HG03108 (cell line): ENCODE measurements at regions not wholly inside any gene's neighbourhood (a gene's known extent, or its start where the extent isn't known, plus 50 kb on each side); places are given as distances from the start of the nearest gene placed in this dataset.
"Not testable (repeated sequence)": the region's sequence is repeated elsewhere in the genome, so short reads cannot be mapped to it uniquely, and the experiment has no call there.

Source experiments
- ATAC-seq: cut with Tn5 transposase; IDR thresholded peaks from one replicate; pipeline ENCODE4 v1.9.1; 2021; ENCODE audit warnings: moderate library complexity; ENCODE audit not compliant: unreplicated experiment

DNA sequence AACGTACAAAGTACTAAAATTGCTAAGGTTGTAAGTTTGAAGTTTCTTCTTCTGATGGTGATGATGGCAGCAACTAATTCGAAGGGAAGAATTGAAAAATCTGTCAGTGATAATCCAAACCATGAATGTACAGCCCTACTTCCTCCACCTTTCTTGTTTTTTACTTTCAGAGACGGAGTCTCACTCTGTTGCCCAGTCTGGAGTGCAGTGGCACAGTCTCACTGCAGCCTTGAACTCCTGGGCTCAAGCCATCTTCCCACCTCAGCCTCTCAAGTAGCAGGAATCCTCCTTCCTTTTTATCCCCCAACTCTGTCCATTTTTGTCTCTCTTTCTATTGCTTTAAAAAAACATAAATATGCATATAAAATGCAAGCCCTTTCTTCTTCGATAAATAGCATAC is 112.3 kb upstream of the SOX21 start:
- no peak for ATAC-seq

DNA sequence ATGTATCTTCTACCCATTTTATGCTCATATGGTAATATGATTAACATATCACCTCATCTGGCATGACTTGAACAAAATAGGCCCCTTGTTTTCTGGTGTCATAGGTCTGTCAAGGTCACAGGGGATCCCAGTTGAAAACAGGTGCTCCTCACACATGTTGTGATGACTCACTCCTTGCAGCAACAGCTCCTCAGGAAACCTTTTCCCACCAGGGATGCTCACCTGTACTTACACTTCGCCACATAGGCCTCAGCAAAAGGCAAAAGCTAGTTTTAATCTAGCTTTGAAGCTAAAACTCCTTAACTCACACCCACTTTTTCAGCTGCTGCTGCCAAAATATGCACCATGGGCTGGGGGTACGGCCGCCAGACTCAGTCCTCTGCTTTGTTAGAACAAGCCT is 110.0 kb upstream of the SOX21 start:
- no peak for ATAC-seq

DNA sequence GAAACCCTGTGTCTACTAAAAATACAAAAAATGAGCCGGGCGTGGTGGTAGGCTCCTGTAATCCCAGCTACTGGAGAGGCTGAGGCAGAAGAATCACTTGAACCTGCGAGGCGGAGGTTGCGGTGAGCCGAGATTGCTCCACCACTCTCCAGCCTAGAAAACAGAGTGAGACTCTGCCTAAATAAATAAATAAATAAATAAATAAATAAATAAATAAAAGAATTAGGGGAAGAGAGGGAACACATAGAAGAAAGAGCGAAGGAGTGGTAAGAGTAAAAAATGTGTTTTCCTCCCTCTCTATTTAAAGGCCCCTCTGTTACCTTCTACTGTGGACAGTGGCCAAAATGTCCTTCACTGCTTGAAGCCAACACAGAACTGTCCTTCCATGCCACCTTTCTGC is 103.9 kb upstream of the SOX21 start:
- ATAC-seq: no peak

DNA sequence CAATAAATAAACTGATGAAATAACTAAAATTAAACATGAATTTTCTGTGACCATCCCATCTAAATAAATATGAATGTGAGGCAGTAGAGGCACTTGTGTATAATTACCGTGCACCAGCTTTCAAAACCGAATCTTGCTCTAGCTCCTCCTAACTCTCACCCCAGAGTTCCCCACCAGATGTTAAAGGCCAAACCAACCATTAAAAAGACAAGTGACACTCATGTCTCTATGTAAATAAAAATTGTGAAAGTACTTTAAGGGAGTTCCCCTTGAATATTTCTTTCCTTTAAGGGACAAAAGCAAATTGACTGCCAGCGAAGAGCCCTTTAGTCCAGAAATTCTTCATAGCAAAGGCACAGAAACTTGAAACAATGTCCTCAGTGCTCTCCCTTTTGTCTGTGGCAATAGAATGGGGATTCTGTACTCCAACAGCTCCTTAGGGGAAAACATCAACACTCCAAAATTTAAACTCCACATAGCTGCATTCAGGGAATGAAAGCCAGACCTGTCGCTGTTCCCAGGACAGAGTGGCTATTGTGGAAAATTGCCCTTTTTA is 101.7 kb upstream of the SOX21 start:
- peak; percentile 78 for ATAC-seq

DNA sequence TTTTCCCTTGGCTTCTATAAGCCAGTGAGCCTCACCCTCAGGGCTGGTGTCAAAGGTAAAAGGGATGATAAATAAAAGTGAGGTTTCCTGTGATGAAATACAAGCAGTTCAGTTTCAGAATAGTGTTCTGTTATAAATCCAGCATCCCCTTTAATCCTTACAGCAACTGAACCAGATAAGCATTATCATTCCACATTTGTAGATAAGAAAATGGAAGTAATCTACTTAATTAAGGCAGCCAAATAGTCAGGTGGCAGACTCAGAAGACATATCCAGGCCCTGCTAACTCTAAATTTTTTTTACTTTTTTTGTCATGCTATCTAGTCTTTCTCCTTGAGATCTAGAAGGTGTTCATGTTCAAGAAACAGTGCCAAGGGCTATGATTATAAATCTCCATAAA is 99.4 kb upstream of the SOX21 start:
- ATAC-seq: no peak

DNA sequence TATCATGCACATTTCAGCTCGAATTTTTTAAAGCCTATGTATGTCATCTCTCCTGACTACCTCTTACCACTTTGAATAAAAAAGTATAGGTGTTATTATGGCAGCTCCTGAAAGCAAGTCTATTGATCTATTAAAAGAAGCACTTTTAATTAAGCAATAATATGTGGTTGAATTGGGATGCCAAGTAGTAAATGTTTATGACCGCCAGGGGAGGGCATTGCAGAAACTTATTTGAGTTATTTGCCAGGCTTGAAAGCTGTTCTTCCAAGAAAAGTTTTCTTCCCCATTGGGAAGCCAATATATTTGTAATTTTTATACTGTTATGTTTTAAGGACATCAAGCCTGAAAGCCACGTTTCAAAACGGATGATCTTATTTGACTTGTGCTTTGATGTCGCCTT is 88.1 kb upstream of the SOX21 start:
- ATAC-seq: no peak

DNA sequence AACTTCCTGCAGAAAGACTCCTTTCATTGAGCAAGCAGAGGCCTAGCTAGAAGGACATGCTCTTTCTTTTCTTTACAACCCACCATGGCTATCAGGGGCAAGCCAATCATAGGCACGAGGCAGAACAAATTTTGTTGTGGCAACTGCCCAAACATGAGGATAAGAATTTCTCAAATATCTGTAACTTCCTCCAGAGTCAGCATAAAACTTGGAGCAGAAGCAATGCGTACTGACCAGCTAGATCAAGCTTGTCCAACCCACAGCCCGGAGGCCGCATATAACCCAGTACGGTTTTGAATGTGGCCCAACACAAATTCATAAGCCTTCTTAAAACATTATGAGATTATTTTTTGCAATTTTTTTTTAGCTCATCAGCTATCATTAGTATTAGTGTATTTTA is 87.0 kb upstream of the SOX21 start:
- ATAC-seq: no peak

DNA sequence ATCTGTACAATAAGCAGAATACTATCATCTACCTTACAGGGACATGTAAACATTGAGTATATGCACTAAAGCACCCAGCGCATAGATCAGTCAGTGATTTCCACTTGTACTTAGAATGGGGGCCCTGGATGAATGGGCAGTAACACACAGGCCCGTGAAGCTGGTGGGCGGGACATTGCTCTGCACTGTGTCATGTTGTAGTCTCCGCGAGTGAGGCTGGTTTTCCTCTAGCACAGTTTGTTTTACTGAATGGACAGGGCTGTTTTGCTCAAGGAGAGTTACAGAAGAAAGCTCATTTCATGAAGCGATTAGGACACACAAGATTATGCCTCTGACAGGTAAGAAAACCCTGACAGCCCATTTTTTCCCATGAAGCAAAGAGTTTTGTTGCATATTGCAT is 86.4 kb upstream of the SOX21 start:
- ATAC-seq: no peak

DNA sequence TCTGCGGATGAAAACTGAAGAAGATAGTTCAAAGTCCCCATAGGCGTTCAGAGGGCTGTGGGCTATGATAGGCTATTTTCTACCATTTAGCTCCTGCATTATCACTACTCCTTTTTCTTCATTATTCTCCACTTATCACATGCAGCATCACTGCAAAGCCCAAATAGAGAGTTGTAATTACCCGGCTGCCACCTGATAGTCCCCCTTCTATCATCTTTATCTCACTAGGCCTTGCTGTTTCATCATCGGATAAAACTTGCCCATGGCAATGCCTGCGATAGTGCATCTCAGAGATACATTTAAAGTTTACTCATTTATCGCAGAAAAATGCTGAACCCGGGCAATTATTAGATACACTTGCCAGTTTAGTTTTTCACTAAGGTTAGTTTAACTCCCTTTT is 82.9 kb upstream of the SOX21 start:
- no peak for ATAC-seq

DNA sequence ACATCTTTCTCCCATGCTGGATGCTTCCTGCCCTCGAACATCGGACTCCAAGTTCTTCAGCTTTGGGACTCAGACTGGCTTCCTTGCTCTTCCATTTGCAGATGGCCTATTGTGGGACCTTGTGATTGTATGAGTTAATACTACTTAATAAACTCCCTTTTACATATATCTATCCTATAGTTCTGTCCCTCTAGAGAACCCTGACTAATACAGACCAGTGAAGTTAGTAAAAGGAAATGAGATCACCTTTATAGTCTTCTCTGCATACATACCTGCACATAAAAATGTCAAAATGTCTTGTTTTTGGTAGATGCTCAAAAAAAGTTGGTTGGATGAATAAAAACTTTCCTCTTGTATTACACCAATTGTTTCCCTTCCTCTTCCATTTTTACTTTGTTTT is 73.9 kb upstream of the SOX21 start:
- ATAC-seq: not testable (repeated sequence)

DNA sequence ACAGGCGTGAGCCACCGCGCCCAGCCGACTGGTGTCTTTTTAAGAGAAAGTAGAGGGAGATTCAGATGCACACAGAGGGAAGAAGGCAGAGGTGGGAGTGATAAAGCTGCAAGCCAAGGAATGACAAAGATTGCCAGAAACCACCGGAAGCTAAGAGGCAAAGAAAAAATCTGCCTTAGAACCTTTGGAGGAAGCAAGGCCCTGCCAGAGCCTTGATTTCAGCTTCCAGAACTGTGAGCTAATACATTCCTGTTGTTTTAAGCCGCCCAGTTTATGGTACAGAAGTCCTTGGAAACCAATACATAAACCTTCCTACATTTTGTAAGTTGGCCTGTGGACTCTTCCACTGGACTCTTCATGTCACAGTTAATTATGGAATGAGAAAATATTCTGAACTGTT is 71.7 kb upstream of the SOX21 start:
- no peak for ATAC-seq

DNA sequence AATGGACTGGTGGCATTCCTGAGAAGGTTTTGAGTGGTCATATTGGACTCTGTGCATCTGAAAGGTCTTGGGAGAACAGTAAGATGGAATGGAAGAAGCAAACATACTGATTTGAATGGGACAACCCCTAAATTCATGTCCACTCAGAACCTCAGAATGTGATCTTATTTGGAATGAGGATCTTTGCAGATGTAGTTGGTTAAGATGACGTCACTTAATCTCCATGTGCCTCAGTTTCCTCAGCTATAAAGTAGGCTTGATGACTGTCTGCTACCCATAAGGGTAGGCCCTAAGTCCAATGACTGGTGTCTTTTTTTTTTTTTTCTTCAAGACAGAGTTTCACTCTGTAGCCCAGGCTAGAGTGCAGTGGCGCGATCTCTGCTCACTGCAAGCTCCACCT is 71.1 kb upstream of the SOX21 start:
- ATAC-seq: no peak

DNA sequence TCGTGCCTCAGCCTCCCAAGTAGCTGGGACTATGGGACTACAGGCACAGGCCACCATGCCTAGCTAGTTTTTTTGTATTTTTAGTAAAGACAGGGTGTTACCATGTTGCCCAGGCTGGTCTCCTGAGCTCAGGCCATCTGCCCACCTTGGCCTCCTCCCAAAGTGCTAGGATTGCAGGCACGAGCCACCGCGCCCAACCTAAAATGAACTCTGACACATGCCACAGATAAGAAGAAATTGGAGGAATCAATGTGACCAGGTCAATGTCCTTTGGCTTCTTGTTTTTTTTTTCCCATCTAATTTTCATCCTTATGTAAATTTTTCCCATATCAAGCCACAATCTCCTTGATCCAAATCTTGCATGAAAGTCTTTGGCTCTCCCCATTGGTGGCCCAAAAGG is 68.1 kb upstream of the SOX21 start:
- no peak for ATAC-seq

DNA sequence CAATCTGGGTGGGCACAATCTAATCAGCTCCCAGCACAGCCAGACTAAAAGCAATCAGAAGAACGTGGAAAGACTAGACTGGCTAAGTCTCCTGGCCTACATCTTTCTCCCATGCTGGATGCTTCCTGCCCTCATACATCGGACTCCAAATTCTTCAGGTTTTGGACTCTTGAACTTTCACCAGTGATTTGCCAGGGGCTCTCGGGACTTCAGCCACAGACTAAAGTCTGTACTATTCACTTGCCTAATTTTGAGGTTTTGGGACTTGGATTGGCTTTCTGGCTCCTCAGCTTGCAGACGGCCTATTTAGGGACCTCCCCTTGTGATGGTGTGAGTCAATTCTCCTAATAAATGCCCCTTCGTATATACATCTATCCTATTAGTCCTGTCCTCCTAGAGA is 66.6 kb upstream of the SOX21 start:
- no peak for ATAC-seq

DNA sequence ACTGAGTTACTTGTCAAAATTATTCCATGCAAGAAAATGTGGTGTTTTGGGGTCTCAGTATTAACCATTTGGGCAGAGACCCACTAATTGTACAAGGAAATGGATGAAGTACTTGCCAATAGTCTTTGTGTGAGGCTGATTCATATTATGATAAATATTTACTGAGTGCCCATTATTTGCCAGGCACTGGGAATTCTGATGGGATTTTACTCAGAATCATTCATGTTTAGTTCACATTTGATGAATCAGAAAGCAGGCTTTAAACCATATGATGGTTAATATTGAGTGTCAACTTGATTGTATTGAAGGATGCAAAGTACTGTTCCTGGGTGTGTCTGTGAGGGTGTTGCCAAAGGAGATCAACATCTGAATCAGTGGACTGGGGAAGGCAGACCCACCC is 66.2 kb upstream of the SOX21 start:
- ATAC-seq: no peak

DNA sequence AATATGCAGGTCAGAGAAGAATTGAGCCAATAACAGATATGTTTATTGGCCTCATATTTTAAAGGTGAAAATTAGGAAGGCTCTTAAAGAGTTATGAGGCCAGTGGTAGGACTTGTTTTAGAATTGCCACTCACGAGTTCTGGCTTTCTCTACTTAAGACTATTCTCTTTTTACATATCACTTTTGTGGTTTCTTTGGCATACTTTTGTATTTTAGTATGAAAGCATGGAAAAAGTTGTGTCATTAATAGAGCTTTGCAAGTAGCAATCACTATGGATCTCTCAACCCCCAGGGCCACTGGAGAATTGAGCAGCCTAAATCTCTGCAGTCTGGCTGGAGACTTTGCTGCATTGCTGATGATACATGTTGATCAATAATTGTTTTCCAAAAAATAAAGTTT is 64.6 kb upstream of the SOX21 start:
- ATAC-seq: no peak

DNA sequence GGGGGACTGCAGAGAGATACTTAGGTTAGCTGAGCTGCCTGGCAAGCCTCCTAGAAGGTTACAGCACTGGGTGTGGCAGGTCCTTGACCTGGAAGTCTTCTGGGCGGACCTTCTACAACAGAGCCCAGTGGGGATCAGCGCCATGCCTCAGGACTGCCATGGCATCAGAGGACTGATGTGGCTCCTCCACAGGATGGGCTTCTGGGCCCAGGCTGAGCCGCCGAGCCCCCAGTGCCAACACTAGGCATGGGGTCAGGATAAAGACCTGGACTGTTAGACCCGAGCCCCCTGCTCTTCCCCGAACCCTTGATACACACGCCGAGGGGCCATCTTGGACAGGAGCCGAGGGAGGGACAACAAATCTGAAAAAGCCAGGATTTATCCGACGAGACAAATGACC is 64.0 kb upstream of the SOX21 start:
- ATAC-seq: no peak

DNA sequence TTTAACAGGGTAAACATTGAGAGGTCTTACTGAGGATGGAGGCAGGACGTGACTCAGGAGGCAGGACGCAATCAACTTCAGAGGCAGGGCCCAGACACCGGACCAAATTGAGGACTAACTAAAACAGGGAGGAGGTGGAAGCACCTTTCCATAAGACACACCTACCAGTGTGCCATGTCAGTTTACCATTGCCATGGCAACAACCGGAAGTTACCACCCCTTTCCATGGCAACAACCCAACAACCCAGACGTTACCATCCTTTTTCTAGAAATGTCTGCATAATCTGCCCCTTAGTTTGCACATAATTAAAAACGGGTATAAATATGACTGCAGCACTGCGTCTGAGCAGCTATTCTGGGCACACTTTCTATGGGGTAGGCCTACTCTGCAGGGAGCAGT is 53.5 kb upstream of the SOX21 start:
- no peak for ATAC-seq

DNA sequence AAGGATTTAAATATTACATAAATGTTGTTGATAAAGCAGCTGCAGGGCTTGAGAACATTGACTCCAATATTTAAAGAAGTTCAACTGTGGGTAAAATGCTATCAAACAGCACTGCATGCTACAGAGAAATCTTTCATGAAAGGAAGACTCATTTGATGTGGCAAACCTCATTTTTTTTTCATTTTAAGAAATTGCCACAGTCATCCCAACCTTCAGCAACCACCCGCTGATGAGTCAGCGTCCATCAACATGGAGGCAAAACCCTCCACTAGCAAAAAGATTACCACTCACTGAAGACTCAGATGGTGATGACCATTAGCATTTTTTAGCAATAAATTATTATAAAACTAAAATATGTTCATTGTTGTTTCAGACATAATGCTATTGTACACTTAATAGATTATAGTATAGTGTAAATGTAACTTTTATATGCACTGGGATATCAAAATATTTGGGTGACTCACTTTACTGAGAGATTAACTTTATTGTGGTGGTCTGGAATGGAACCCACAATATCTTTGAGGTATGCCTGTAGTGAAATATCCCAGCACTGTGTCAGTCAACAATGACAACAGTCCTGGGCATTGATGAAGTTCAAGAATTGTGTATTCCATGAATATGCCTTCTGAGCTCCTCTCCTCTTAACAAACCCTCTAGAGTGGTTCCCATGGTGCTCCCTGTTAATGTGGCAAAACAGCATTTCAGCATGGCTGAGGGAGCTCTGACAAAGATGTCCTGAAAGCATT is 52.4 kb upstream of the SOX21 start:
- ATAC-seq: no peak
